ENCODE measurements at regions not wholly inside any gene's neighbourhood (a gene's known extent, or its start where the extent isn't known, plus 50 kb on each side); places are given as distances from the start of the nearest gene placed in this dataset.

- DNase-seq (ENCODE audit: low read depth, low spot score) (no peak), FAIRE-seq (no peak)
- H3K27me3 ChIP-seq (ENCODE audit: control insufficient read depth in 2 of 2, insufficient read depth in 2 of 2, low read length in 2 of 2), result no peaks in the 10 kb centered on the region
- no peak overlapping the region for H3K9ac ChIP-seq (replicated peaks; ENCODE audit: extremely low read depth, insufficient read depth, low read length)
- H3K36me3 ChIP-seq (ENCODE audit: control insufficient read depth in 2 of 2, extremely low read depth in 1 of 2, insufficient read depth in 2 of 2, low read length in 2 of 2), result no peaks in the 10 kb centered on the region
- no peaks in the 10 kb centered on the region for H3K79me2 ChIP-seq (ENCODE audit: control insufficient read depth, insufficient read depth, low read length)
- ChIA-PET POLR2A (no interaction called here), CTCF (no interaction called here)
- H3K4me2 ChIP-seq (ENCODE audit: insufficient read depth, low read length), result no peak overlapping the region
- H2AFZ ChIP-seq (ENCODE audit: low read depth, low read length), result no peak overlapping the region
- no TSS peak for BruUV-seq (replicated peaks)
- dilution Hi-C loops (cut with MboI; ENCODE audit: extremely low pct_ligation_motif_present, low sequenced_read_pairs), result no loop called here
- no peak overlapping the region for H3K4me3 ChIP-seq (replicated peaks in 1 of 3; ENCODE audit: insufficient read depth in 1 of 3, low read depth in 1 of 3, low read length in 3 of 3)
- intact Hi-C loops (cut with micrococcal nuclease), result no loop called here
- no peak for TF ChIP-seq GATA2 (IDR thresholded peaks at IDR 0.05; ENCODE audit: insufficient read depth, insufficient read length, low read depth, low read length)
- no peak overlapping the region for H3K27ac ChIP-seq (ENCODE audit: insufficient read depth, low read depth, low read length)
- no peaks in the 10 kb centered on the region for H4K20me1 ChIP-seq (replicated peaks; ENCODE audit: control insufficient read depth, extremely low read depth, insufficient read depth, low read length)
- H3K9me1 ChIP-seq (replicated peaks; ENCODE audit: control insufficient read depth, extremely low read depth, insufficient read depth, low read length), result no peaks in the 10 kb centered on the region
- H3K4me1 ChIP-seq (ENCODE audit: control insufficient read depth, extremely low read depth, insufficient read depth, low read length), result peaks cover 11% of the 10 kb centered on the region
- H3K9me3 ChIP-seq (replicated peaks; ENCODE audit: control insufficient read depth, insufficient read depth, low read length), result no peaks in the 10 kb centered on the region
Observed at GRCh38 chr7:27420702-27421101, 178.1 kb downstream of the EVX1 start.

GRCh38 chr7:27423290-27423689, 180.7 kb downstream of the EVX1 start:
- POLR2A ChIA-PET, result no interaction called here
- no peaks in the 10 kb centered on the region for H3K79me2 ChIP-seq (ENCODE audit: control insufficient read depth, insufficient read depth, low read length)
- H3K9ac ChIP-seq (replicated peaks; ENCODE audit: extremely low read depth, insufficient read depth, low read length), result no peak overlapping the region
- no peaks in the 10 kb centered on the region for H3K27me3 ChIP-seq (ENCODE audit: control insufficient read depth in 2 of 2, insufficient read depth in 2 of 2, low read length in 2 of 2)
- no peak overlapping the region for H3K4me3 ChIP-seq (replicated peaks in 1 of 3; ENCODE audit: insufficient read depth in 1 of 3, low read depth in 1 of 3, low read length in 3 of 3)
- no peak for FAIRE-seq
- CTCF ChIA-PET, result no interaction called here
- intact Hi-C loops (cut with micrococcal nuclease) (no loop called here), dilution Hi-C loops (cut with MboI; ENCODE audit: extremely low pct_ligation_motif_present, low sequenced_read_pairs) (no loop called here)
- no peak overlapping the region for H3K27ac ChIP-seq (ENCODE audit: insufficient read depth, low read depth, low read length)
- no peaks in the 10 kb centered on the region for H4K20me1 ChIP-seq (replicated peaks; ENCODE audit: control insufficient read depth, extremely low read depth, insufficient read depth, low read length)
- no peaks in the 10 kb centered on the region for H3K36me3 ChIP-seq (ENCODE audit: control insufficient read depth in 2 of 2, extremely low read depth in 1 of 2, insufficient read depth in 2 of 2, low read length in 2 of 2)
- H3K4me1 ChIP-seq (ENCODE audit: control insufficient read depth, extremely low read depth, insufficient read depth, low read length), result peaks cover 7% of the 10 kb centered on the region
- H3K9me1 ChIP-seq (replicated peaks; ENCODE audit: control insufficient read depth, extremely low read depth, insufficient read depth, low read length), result no peaks in the 10 kb centered on the region
- H3K4me2 ChIP-seq (ENCODE audit: insufficient read depth, low read length), result no peak overlapping the region
- no peak for DNase-seq (ENCODE audit: low read depth, low spot score)
- no peak for TF ChIP-seq POLR2A (IDR thresholded peaks at IDR 0.05; ENCODE audit: low read depth, low read length)
- TF ChIP-seq CTCF (IDR thresholded peaks at IDR 0.05; ENCODE audit: extremely low read depth in 1 of 2, insufficient read depth in 1 of 2, low read depth in 1 of 2, low read length in 2 of 2), result no peak
- no peak for TF ChIP-seq MAX (IDR thresholded peaks at IDR 0.05; ENCODE audit: insufficient read depth, insufficient read length)
- TF ChIP-seq MYC (IDR thresholded peaks at IDR 0.05; ENCODE audit: low read depth, low read length), result no peak
- TF ChIP-seq FOS (IDR thresholded peaks at IDR 0.05; ENCODE audit: borderline replicate concordance, insufficient read depth, low read length), result no peak
- no peak for TF ChIP-seq JUN (IDR thresholded peaks at IDR 0.05; ENCODE audit: borderline replicate concordance, insufficient read depth, insufficient read length, low read depth)
- no peak for TF ChIP-seq EZH2 (IDR thresholded peaks at IDR 0.05; ENCODE audit: borderline replicate concordance, low read depth, low read length, severe bottlenecking)
- no peak for TF ChIP-seq GATA2 (IDR thresholded peaks at IDR 0.05; ENCODE audit: insufficient read depth, insufficient read length, low read depth, low read length)
- TF ChIP-seq POLR2AphosphoS5 (IDR thresholded peaks at IDR 0.05; ENCODE audit: insufficient read depth, low read depth, low read length), result no peak
- H2AFZ ChIP-seq (ENCODE audit: low read depth, low read length), result no peak overlapping the region
- BruUV-seq (replicated peaks), result no TSS peak
- H3K9me3 ChIP-seq (replicated peaks; ENCODE audit: control insufficient read depth, insufficient read depth, low read length), result no peaks in the 10 kb centered on the region
